SJCRH30 (cell line): ENCODE measurements at regions not wholly inside any gene's neighbourhood (a gene's known extent, or its start where the extent isn't known, plus 50 kb on each side); places are given as distances from the start of the nearest gene placed in this dataset.
A peak's percentile ranks its signal among the peaks of the same experiment; 100 is the strongest.

ENCODE experiments used
- DNase-seq, 2 experiments: peaks; one replicate each; pipeline ENCODE4 v3.0.0-alpha.2; 2015 to 2020
- H3K27ac ChIP-seq: fragments of 250-450 bp; sonication (Bioruptor Pico); 2 replicates; pipeline ENCODE4 v1.5.1; 2020; ENCODE audit warnings: mild to moderate bottlenecking, moderate library complexity
- H3K27me3 ChIP-seq: fragments of 250-450 bp; sonication (Bioruptor Pico); 2 replicates; pipeline ENCODE4 v1.5.1; 2020; ENCODE audit warnings: mild to moderate bottlenecking, moderate library complexity
- H3K36me3 ChIP-seq: fragments of 250-450 bp; sonication (Bioruptor Pico); 2 replicates; pipeline ENCODE4 v1.5.1; 2020; ENCODE audit warnings: mild to moderate bottlenecking, moderate library complexity
- H3K4me1 ChIP-seq: fragments of 250-450 bp; sonication (Bioruptor Pico); 2 replicates; pipeline ENCODE4 v1.5.1; 2020; ENCODE audit warnings: mild to moderate bottlenecking, moderate library complexity
- H3K4me3 ChIP-seq: fragments of 250-450 bp; sonication (Bioruptor Pico); 2 replicates; pipeline ENCODE4 v1.5.1; 2020; ENCODE audit warnings: mild to moderate bottlenecking, moderate library complexity
- H3K9me3 ChIP-seq: fragments of 250-450 bp; sonication (Bioruptor Pico); replicated peaks from 2 replicates; pipeline ENCODE4 v1.5.1; 2020; ENCODE audit warnings: mild to moderate bottlenecking, moderate library complexity

DNA sequence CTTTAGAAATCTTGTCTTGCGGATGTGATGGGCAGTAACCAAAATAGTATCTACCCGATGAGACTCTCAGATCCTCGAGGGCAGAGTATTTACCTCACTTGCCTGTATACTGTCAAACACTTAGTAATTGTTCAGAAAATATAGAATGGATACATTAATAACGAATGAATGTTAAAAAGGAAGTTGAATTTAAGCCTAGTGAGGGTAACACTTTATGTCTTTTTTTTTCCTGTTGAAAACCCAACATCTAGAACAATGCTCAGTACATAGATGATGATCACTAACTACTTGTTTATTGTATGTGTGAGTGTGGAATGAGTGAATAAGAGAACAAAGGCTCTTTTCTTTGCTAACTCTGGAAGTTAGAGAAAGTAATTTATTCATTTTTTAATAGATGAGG is 195.7 kb downstream of the MIAT start:
- no peaks in the 10 kb centered on the region for H3K9me3 ChIP-seq
- H3K36me3 ChIP-seq = no peaks in the 10 kb centered on the region
- no peak overlapping the region for H3K4me3 ChIP-seq
- no peaks in the 10 kb centered on the region for H3K27me3 ChIP-seq
- no peak for DNase-seq
- H3K4me1 ChIP-seq = peaks cover 5% of the 10 kb centered on the region
- H3K27ac ChIP-seq = no peak overlapping the region

DNA sequence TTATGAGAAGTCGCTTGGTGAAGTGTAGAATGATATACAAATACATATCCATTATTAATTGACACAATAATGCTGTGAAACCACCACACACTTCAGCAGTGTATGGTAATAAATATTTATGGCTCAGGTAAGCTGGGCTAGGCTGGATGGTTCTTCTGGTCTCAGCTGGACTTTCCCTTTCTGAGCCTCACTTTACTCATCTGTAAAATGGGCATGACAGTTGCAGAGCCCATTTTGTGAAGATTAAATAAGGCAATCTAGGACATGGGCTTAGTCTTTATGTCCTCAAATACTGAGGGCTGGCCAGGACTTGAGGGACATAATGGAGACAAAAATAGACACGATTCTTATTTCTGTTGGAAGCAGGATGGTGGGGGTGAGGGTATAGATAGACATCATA is 196.1 kb downstream of the MIAT start:
- no peak overlapping the region for H3K27ac ChIP-seq
- no peak overlapping the region for H3K4me3 ChIP-seq
- H3K36me3 ChIP-seq = no peaks in the 10 kb centered on the region
- H3K27me3 ChIP-seq = no peaks in the 10 kb centered on the region; the same call in 1 of the 2 replicates
- no peak for DNase-seq
- H3K9me3 ChIP-seq = no peaks in the 10 kb centered on the region
- H3K4me1 ChIP-seq = peaks cover 2% of the 10 kb centered on the region

DNA sequence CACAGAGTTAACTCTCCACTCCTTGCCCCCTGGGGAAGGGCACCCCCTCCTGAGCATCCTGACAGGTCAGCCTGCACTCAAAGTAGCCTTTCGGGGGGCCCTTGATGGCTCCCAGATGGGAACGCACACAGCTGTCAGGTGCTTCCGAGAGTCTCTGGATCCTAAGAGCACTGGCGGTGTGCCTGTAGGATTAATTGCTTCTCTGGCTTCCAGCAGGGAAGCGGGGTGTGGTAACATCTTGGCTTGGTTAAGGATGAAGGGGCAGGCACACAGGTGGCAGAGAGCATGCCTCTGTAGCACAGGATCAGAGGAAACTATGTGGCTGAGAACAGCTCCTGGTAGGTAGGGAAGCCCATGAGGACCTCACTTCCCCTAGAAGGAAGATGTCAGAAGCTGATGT is 199.8 kb downstream of the MIAT start:
- Histone ChIP-seq H3K27me3 (no peaks in the 10 kb centered on the region; the same call in 1 of the 2 replicates), H3K9me3 (no peaks in the 10 kb centered on the region), H3K4me3 (no peak overlapping the region), H3K36me3 (no peaks in the 10 kb centered on the region), H3K27ac (no peak overlapping the region), H3K4me1 (no peaks in the 10 kb centered on the region)
- no peak for DNase-seq

DNA sequence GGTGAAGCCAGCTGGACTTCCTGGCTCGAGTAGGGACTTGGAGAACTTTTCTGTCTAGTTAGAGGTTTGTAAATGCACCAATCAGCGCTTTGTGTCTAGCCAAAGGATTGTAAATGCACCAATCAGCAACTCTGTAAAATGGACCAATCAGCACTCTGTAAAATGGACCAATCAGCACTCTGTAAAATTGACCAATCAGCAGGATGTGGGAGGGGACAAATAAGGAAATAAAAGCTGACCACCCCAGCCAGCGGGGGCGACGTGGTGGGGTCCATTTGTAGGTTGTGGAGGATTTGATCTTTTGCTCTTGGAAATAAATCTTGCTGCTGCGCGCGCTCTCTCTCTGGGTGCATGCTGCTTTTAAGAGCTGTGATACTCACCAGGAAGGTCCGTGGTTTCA is 202.9 kb downstream of the MIAT start:
- no peak for DNase-seq
- Histone ChIP-seq H3K27me3 (no peaks in the 10 kb centered on the region; the same call in 1 of the 2 replicates), H3K36me3 (no peaks in the 10 kb centered on the region)

DNA sequence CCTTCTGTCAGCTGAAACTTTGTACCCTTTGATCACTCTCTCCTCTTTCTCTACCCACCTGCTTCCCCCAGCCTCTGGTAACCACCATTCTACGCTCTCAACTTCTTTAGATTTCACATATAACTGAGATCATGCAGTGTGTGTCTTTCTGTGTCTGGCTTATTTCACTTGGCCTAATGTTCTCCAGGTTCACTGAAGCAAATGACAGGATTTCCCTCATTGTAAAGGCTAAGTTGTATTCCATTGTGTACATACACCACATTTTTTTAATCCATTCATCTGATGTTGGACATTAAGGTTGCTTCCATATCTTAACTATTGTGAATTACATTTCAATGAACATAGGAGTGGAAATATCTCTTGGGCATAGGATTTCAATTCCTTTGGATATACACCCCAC is 207.6 kb downstream of the MIAT start:
- Histone ChIP-seq H3K36me3 (no peaks in the 10 kb centered on the region), H3K4me1 (no peaks in the 10 kb centered on the region), H3K27ac (no peak overlapping the region), H3K27me3 (no peaks in the 10 kb centered on the region), H3K9me3 (peaks cover 3% of the 10 kb centered on the region; the same call in 1 of the 2 replicates), H3K4me3 (no peak overlapping the region)
- no peak for DNase-seq

More for the DNA sequence above, 202.9 kb downstream of the MIAT start:
- H3K27ac ChIP-seq = no peak overlapping the region
- no peaks in the 10 kb centered on the region for H3K4me1 ChIP-seq
- no peaks in the 10 kb centered on the region for H3K9me3 ChIP-seq
- no peak overlapping the region for H3K4me3 ChIP-seq

DNA sequence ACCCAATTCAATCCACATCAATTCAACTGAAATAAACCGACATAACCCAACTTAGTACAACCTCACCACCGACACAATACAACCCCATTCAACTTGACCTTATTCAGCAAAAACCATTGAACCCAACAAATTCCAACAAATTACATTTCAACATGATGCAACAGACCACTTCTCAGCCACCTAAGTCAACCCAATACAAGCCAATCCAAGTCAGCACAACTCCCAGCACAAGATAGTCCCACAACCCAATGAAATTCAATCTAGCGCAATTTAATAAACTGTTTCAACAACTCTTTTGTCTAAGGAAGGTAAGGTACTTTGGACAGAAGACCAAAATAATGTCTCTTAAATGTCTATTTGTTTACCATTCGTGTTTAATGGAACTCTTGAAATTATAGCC is 226.0 kb downstream of the MIAT start:
- Histone ChIP-seq H3K4me1 (peaks cover 25% of the 10 kb centered on the region), H3K27ac (no peak overlapping the region), H3K4me3 (no peak overlapping the region), H3K36me3 (no peaks in the 10 kb centered on the region), H3K9me3 (no peaks in the 10 kb centered on the region), H3K27me3 (no peaks in the 10 kb centered on the region)
- no peak for DNase-seq

DNA sequence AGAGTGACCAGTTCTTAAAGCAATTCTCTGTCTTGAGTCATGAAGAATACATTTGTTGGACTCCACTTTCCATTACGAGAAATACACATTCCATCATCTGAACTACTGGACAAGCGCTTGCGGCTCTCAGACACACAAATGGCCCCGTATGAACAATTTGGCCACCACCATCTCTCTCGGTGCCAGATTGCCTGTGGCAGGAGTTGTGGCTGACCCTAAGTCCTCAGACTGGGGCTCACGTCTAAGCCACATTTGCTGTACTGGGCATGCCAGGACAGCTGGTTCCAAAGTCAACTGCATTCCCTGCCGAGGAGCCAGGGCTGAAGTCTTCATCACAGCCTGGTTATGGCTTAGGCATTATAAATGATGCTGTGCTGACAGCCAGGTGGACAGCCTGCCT is 227.5 kb downstream of the MIAT start:
- no peak overlapping the region for H3K4me3 ChIP-seq
- H3K4me1 ChIP-seq = peaks cover 31% of the 10 kb centered on the region
- H3K27ac ChIP-seq = no peak overlapping the region
- no peaks in the 10 kb centered on the region for H3K9me3 ChIP-seq
- no peaks in the 10 kb centered on the region for H3K27me3 ChIP-seq
- DNase-seq = peak; percentile 38 to 48
- no peaks in the 10 kb centered on the region for H3K36me3 ChIP-seq

DNA sequence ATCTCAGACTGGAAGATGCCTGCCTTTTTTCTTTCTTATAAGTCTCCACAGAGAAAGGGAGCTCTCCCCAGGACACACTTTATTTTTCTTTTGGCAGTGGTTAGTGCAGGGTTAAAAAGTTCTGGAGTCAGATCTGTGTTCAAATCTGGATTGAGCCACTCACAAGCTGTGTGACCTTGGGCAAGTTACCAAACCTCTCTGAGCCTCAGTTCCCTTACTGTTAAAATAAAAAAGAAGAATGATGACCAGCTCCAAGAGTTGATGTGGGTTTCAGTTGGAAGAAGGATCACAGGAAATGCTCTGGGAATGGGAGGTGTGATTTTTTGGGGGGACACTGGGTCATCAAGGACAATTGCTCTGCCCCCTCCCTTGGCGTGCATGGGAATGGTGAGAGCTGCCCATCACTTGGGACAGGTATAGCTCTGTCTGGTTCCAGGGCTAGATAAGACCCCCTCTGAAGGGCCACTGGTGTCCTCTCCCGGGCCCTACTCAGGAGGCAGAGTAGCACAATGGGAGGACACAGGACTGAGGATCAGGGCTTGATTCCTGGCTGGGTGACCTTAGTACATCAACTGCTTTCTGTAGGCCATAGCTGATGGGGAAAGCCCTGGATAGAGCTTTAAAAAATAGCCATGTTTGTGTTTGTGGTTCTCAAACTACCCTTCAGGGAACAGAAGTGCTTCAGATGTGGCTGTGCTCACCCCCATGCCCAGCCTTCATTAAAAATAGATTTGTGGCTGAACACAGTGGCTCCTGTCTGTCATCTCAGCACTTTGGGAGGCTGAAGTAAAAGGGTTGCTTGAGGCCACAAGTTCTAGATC is 228.3 kb downstream of the MIAT start:
- DNase-seq = peak in 1 of 2 experiments; percentile 61
- Histone ChIP-seq H3K36me3 (no peaks in the 10 kb centered on the region), H3K27ac (peak overlapping the region; percentile 94)

DNA sequence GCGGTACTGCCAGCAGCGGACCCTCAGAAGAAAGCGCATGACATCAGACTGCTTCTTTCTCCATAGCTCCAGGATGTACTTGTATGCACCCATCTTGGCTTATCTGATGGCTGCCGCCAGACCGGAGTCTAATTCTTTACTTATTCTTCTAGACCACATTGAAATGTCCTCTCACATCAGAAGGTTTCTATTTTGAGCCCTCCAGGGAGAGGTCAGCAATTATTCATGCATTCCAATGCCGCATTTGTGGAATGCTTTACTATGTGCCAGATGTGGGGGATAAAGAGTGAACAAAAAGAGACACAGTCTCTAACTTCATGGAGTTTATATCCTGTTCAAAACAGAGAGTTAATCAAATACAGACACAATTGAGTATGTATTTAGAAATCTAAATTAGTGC is 230.1 kb downstream of the MIAT start:
- no peaks in the 10 kb centered on the region for H3K36me3 ChIP-seq
- H3K27me3 ChIP-seq = no peaks in the 10 kb centered on the region
- peak overlapping the region; percentile 26 for H3K4me3 ChIP-seq
- peaks cover 49% of the 10 kb centered on the region for H3K4me1 ChIP-seq
- H3K27ac ChIP-seq = peak overlapping the region; percentile 94
- DNase-seq = peak; percentile 85 to 92
- no peaks in the 10 kb centered on the region for H3K9me3 ChIP-seq

More for the DNA sequence above, 228.3 kb downstream of the MIAT start:
- Histone ChIP-seq H3K9me3 (no peaks in the 10 kb centered on the region), H3K4me3 (no peak overlapping the region), H3K27me3 (no peaks in the 10 kb centered on the region), H3K4me1 (peaks cover 33% of the 10 kb centered on the region)

DNA sequence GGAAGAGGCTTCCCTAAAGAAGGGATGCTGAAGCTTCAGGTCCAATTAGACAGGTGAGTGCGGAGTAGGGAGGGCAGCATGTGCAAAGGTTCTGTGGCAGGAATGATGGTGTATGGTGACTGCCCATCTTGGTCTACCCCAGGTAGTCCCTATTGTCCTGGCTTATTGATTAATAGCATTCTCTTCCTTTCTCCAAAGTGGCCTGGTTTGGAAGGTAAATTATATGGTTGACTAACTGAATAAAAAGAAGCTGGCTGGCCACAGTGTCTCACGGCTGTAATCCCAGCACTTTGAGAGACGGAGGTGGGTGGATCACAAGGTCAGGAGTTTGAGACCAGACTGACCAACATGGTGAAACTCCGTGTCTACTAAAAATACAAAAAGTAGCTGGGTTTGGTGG is 230.5 kb downstream of the MIAT start:
- Histone ChIP-seq H3K27ac (peak overlapping the region; percentile 94), H3K27me3 (no peaks in the 10 kb centered on the region), H3K36me3 (no peaks in the 10 kb centered on the region), H3K9me3 (no peaks in the 10 kb centered on the region), H3K4me3 (no peak overlapping the region), H3K4me1 (peaks cover 52% of the 10 kb centered on the region)
- DNase-seq = peak in 1 of 2 experiments; percentile 30

DNA sequence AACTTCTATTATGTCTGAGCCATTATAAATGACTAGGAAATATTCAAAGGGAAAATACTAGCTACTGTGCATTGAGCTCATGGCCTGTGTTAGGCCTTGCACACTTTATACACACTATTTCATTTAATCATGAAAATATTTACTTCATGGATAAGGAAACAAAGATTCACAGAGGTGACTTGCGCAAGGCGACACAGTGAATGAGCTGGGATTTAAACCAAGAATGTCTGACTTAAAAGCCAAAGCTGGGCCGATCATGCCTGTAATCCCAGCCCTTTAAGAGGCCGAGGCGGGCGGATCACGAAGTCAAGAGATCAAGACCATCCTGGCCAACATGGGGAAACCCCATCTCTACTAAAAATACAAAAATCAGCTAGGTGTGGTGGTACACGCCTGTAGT is 231.5 kb downstream of the MIAT start:
- H3K9me3 ChIP-seq = no peaks in the 10 kb centered on the region
- H3K4me1 ChIP-seq = peaks cover 62% of the 10 kb centered on the region
- no peak for DNase-seq
- peak overlapping the region; percentile 94 for H3K27ac ChIP-seq
- H3K27me3 ChIP-seq = no peaks in the 10 kb centered on the region
- H3K4me3 ChIP-seq = no peak overlapping the region
- no peaks in the 10 kb centered on the region for H3K36me3 ChIP-seq

DNA sequence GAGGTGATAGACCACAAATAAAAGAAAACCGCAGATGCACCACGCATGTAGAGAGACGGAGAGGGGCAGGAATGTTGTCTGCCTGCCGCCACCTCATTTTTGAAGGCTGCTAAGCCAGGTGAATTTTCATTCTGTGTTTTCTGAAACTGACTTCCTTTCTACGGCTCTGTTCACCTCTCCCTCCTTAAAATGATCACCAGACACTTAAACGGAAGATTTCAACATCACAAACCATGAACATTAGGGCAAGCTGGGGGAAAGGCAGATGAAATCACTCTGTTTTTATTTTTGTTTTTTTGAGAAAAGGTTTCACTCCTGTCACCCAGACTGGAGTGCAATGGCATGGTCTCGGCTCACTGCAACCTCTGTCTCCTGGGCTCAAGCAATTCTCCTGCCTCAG is 232.4 kb downstream of the MIAT start:
- Histone ChIP-seq H3K4me1 (peaks cover 71% of the 10 kb centered on the region), H3K4me3 (no peak overlapping the region), H3K27me3 (no peaks in the 10 kb centered on the region), H3K9me3 (no peaks in the 10 kb centered on the region), H3K27ac (no peak overlapping the region), H3K36me3 (no peaks in the 10 kb centered on the region)
- DNase-seq = no peak

DNA sequence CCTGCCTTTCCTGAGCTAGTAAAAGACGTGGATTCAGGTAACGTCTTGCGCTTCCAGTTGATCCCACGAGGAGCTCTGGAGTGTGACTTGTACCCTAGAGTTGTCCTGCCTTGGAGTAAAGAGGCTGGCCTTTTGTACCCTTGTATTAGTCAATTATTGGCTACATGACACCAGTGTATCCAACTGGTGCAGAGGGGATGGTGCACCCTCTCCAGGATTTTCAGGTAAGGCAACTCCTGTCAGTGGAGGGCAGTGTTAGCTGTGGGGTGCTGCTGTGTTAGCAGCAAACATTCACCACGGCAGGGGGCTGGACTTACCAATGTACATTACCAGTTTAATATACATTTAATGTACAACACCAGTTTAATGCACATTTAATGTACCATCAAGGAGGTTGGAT is 233.5 kb downstream of the MIAT start:
- Histone ChIP-seq H3K4me3 (no peak overlapping the region), H3K36me3 (no peaks in the 10 kb centered on the region), H3K9me3 (no peaks in the 10 kb centered on the region), H3K4me1 (peaks cover 73% of the 10 kb centered on the region), H3K27ac (peak overlapping the region; percentile 56), H3K27me3 (no peaks in the 10 kb centered on the region)
- no peak for DNase-seq

DNA sequence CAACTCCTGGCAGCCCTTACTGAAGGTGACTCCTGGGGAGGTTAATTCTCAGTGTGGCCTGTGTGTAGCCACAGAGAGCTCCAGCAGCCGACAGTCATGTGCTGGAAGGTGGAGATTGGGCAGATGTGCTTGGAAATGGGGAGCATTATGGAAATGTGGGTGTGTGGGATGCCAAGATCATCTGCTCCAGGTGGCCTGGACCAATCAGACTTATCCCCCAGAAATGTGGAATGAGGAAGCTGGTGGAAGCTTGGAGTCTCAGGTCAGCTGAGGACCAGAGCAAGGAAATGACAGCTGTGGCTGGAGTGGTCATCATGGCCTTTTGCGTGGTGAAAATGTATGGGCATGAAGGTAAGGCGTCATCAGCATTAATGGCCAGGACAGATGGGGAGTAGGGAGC is 234.0 kb downstream of the MIAT start:
- DNase-seq = peak; percentile 55 to 57
- H3K4me1 ChIP-seq = peaks cover 70% of the 10 kb centered on the region
- no peaks in the 10 kb centered on the region for H3K9me3 ChIP-seq
- peak overlapping the region; percentile 56 for H3K27ac ChIP-seq
- H3K36me3 ChIP-seq = no peaks in the 10 kb centered on the region
- H3K27me3 ChIP-seq = no peaks in the 10 kb centered on the region
- H3K4me3 ChIP-seq = no peak overlapping the region

DNA sequence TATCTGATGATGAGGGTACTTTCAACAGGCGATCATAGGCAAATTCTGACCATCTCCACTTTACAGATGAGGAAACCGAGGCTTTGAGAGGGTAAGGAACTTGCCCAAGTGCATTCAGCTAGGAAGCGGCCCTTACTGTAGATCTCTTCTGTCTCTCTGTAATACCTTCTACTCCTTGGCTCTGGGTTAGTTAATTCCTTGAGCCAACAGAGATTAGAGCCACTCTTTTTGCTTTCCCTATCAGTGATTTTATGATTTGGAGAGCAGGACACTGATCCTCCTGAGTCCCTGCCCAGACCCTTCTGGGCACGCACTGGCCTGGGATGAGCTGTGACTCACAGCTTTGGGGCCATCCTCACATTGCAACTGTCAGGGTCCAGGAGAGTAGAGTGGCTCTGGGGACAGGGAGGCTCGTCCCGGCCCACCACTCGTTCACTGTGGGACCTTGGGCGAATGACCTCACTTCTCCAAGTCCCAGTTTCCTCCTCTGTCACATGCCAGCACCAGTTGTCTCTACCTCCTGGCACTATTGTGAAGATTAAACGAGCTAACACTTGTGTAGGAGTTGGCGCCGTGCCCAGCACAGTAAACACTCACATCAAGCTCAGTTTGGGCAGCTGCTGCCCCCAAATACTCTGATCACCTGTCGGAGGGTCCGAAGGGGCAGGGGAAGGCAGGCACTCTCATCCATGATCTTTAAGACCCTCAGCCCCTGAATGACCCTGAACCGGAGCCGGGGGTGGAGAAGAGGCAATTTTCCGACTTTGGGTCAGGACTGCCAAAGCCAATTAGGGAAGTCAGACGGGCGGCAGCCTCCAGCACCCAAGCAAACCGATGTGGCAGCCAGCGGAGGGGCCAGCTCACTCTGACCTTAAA is 235.0 kb downstream of the MIAT start:
- Histone ChIP-seq H3K27ac (peak overlapping the region; percentile 86), H3K4me3 (peak overlapping the region; percentile 31), H3K9me3 (no peaks in the 10 kb centered on the region), H3K27me3 (no peaks in the 10 kb centered on the region), H3K36me3 (no peaks in the 10 kb centered on the region), H3K4me1 (peaks cover 62% of the 10 kb centered on the region)
- peak; percentile 93 to 96 for DNase-seq
